ENCODE measurements at regions not wholly inside any gene's neighbourhood (a gene's known extent, or its start where the extent isn't known, plus 50 kb on each side); places are given as distances from the start of the nearest gene placed in this dataset.

GRCh38 chr4:125811892-125812291 lies 497.1 kb downstream of the FAT4 start:
- TF ChIP-seq CTCF (IDR thresholded peaks at IDR 0.05) (no peak), POLR2A (IDR thresholded peaks at IDR 0.05) (no peak)

All from lower leg skin (tissue), 3 donors.